ENCODE measurements at regions not wholly inside any gene's neighbourhood (a gene's known extent, or its start where the extent isn't known, plus 50 kb on each side); places are given as distances from the start of the nearest gene placed in this dataset.
"Not testable (repeated sequence)": the region's sequence is repeated elsewhere in the genome, so short reads cannot be mapped to it uniquely, and the experiment has no call there.

GRCh38 chr3:65126527-65127410 lies 439.0 kb upstream of the ADAMTS9 start (continued):
- TF ChIP-seq RELB (IDR thresholded peaks at IDR 0.05; ENCODE audit: low read depth) (no peak), POLR2AphosphoS5 (IDR thresholded peaks at IDR 0.05; ENCODE audit: low read length) (no peak), RAD51 (IDR thresholded peaks at IDR 0.05) (no peak)

- RAD21 ChIA-PET (ENCODE audit: unreplicated experiment); in situ Hi-C loops (cut with MboI); H3K9ac ChIP-seq (ENCODE audit: control insufficient read depth, insufficient read depth, low read length); POLR2A ChIA-PET; H3K79me2 ChIP-seq (ENCODE audit: control insufficient read depth, insufficient read depth, low read length); H3K4me2 ChIP-seq (ENCODE audit: control insufficient read depth, insufficient read depth); H3K4me1 ChIP-seq (ENCODE audit: control insufficient read depth, insufficient read depth, low read length); ATAC-seq; H2AFZ ChIP-seq (ENCODE audit: control insufficient read depth, low read depth, low read length); H3K27me3 ChIP-seq (replicated peaks in 1 of 2; ENCODE audit: control insufficient read depth in 2 of 2, insufficient read depth in 2 of 2, low read length in 1 of 2); CTCF ChIA-PET; H3K9me3 ChIP-seq (replicated peaks; ENCODE audit: control insufficient read depth, insufficient read depth, low read length); intact Hi-C loops (cut with micrococcal nuclease; ENCODE audit: unreplicated experiment); H3K36me3 ChIP-seq (ENCODE audit: control insufficient read depth in 2 of 2, insufficient read depth in 2 of 2, low read length in 1 of 2); BruUV-seq (replicated peaks); SMC1A ChIA-PET (ENCODE audit: uncharacterized antibody, unreplicated experiment); FAIRE-seq; DNase-seq (ENCODE audit: low read depth, low spot score); H3K4me3 ChIP-seq; H4K20me1 ChIP-seq (ENCODE audit: control insufficient read depth, insufficient read depth); H3K27ac ChIP-seq (ENCODE audit: control insufficient read depth, insufficient read depth): not testable (repeated sequence)
- 56% methylated on average over 13 of the region's 13 CpGs for WGBS (ENCODE audit: insufficient coverage, insufficient replicate concordance, low lambda C conversion rate, missing lambda C conversion rate)
Measured at GRCh38 chr3:65120156-65120555, 432.4 kb upstream of the ADAMTS9 start.

Data from GM12878 (cell line).